NB4 (cell line): ENCODE measurements at regions not wholly inside any gene's neighbourhood (a gene's known extent, or its start where the extent isn't known, plus 50 kb on each side); places are given as distances from the start of the nearest gene placed in this dataset.

ENCODE experiments used
- DNase-seq: peaks from one replicate; pipeline ENCODE4 v3.0.0; 2010; ENCODE audit warnings: low read depth
- H3K4me3 ChIP-seq: one replicate; pipeline ENCODE4 v1.5.1; 2011; ENCODE audit warnings: mild to moderate bottlenecking, low read depth, low read length, moderate library complexity
- MYC ChIP-seq: IDR thresholded peaks from 2 replicates; pipeline ENCODE4 v1.6.1; 2011; ENCODE audit warnings: low read depth, low read length
- POLR2A ChIP-seq: IDR thresholded peaks from 2 replicates; pipeline ENCODE4 v1.6.1; 2011; ENCODE audit warnings: mild to moderate bottlenecking; ENCODE audit not compliant: insufficient read length; ENCODE audit errors: extremely low read depth
- TF ChIP-seq, protein P1 (sequence below): IDR thresholded peaks from 2 replicates; pipeline ENCODE4 v1.6.1; 2011; ENCODE audit warnings: low read depth, low read length
- TF ChIP-seq, protein P2 (sequence below): IDR thresholded peaks from one replicate; pipeline ENCODE4 v1.5.1; 2012; ENCODE audit warnings: low read depth, low read length

DNA sequence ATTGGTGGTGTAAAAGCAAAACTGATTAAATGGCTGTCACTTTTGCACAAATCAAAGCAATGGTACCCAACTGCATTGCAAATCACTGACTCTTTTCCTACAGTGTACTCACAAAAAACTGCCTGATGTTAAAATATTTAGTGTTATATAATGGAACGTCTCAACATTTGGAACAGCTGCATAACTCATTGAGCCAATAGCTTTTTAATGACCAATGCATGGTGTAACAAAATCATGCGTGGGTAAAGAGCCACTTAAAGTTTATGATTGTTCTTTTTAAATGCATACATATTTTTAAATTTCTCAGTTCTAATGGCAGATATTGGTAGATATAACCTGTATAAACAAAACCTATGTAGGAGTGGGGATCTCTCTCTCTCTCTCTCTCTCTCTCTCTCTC lies 204.0 kb upstream of the MPHOSPH6 start:
- TF ChIP-seq MYC (no peak), POLR2A (no peak)
- TF ChIP-seq, protein P1, sequence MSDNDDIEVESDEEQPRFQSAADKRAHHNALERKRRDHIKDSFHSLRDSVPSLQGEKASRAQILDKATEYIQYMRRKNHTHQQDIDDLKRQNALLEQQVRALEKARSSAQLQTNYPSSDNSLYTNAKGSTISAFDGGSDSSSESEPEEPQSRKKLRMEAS: no peak
- TF ChIP-seq, protein P2, sequence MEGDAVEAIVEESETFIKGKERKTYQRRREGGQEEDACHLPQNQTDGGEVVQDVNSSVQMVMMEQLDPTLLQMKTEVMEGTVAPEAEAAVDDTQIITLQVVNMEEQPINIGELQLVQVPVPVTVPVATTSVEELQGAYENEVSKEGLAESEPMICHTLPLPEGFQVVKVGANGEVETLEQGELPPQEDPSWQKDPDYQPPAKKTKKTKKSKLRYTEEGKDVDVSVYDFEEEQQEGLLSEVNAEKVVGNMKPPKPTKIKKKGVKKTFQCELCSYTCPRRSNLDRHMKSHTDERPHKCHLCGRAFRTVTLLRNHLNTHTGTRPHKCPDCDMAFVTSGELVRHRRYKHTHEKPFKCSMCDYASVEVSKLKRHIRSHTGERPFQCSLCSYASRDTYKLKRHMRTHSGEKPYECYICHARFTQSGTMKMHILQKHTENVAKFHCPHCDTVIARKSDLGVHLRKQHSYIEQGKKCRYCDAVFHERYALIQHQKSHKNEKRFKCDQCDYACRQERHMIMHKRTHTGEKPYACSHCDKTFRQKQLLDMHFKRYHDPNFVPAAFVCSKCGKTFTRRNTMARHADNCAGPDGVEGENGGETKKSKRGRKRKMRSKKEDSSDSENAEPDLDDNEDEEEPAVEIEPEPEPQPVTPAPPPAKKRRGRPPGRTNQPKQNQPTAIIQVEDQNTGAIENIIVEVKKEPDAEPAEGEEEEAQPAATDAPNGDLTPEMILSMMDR: no peak
- H3K4me3 ChIP-seq: no peak overlapping the region
- DNase-seq: no peak

- TF ChIP-seq, protein P1: no peak
- no peak for TF ChIP-seq POLR2A
- TF ChIP-seq MYC: no peak
- TF ChIP-seq, protein P2: no peak
- no peak for DNase-seq
- no peak overlapping the region for H3K4me3 ChIP-seq
Observed at GRCh38 chr16:82370282-82370681, 200.3 kb upstream of the MPHOSPH6 start.

DNA sequence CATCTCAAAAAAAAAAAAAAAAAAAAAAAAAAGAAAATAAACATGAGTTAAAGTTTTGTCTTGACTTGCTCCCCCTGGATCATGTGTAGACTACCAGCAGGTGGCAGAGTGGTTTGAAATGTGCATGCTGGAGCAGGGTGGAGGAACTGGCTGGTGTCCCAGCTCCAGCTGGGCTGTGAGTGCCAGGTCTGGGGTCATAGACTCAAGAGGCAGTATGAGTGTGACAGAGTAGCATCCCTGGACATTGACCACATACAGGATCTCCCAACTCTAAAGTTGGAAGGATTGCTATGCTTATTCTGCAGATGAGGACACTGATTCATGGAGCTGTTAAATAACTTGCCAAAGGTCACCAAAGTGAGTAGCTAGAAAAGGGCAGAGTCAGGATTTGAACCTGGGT lies 198.0 kb upstream of the MPHOSPH6 start:
- no peak for TF ChIP-seq POLR2A
- TF ChIP-seq, protein P2: peak; percentile 35
- no peak for TF ChIP-seq MYC
- DNase-seq: peak; percentile 39
- H3K4me3 ChIP-seq: no peak overlapping the region

DNA sequence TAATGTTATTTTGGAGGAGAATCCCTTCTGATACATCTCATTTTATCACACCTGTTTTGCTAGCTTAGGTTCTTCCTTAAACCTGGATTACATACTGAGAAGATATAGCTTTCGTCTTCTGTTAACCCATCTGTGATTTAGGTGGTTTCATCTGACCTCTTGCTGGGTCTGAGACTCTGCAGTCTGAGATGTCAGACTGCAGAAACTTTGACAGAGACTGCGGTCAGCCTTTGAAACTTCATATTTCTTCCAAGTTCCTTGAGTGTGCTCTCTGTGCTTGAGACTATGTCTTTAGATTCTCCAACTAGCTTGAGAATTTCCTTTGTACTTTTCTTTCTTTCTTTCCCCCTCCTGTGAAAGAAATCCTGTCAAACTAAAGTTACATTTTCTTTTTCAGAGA lies 196.4 kb upstream of the MPHOSPH6 start:
- H3K4me3 ChIP-seq: no peak overlapping the region
- DNase-seq: no peak
- TF ChIP-seq POLR2A (no peak), MYC (no peak)
- TF ChIP-seq, protein P1: no peak
- TF ChIP-seq, protein P2: no peak

GRCh38 chr16:82364690-82365089 lies 194.7 kb upstream of the MPHOSPH6 start:
- TF ChIP-seq MYC: no peak
- TF ChIP-seq, protein P2: no peak
- TF ChIP-seq, protein P1: no peak
- no peak for TF ChIP-seq POLR2A
- no peak for DNase-seq
- H3K4me3 ChIP-seq: no peak overlapping the region
